HepG2 (cell line): ENCODE measurements at regions not wholly inside any gene's neighbourhood (a gene's known extent, or its start where the extent isn't known, plus 50 kb on each side); places are given as distances from the start of the nearest gene placed in this dataset.

Experiments used
- BRCA1 ChIP-seq: sonication (generic); formaldehyde crosslinking; IDR thresholded peaks from 2 replicates; pipeline ENCODE4 v1.4.0; 2020; ENCODE audit warnings: missing genetic modification reagents
- HOXA5 ChIP-seq: sonication (generic); formaldehyde crosslinking; IDR thresholded peaks from 2 replicates; pipeline ENCODE4 v1.4.0; 2020; ENCODE audit warnings: missing genetic modification reagents
- MTF2 ChIP-seq: sonication (generic); formaldehyde crosslinking; IDR thresholded peaks from 2 replicates; pipeline ENCODE4 v1.5.0; 2020; ENCODE audit warnings: missing genetic modification reagents, borderline replicate concordance
- PLRG1 ChIP-seq: fragments of 450-650 bp; conservative IDR thresholded peaks from 2 replicates; pipeline ENCODE4 v1.6.1; 2016
- ZKSCAN1 ChIP-seq: fragments of 150-350 bp; IDR thresholded peaks from 2 replicates; pipeline ENCODE4 v1.6.1; 2014; ENCODE audit warnings: low read length
- ZNF432 ChIP-seq: sonication (generic); formaldehyde crosslinking; IDR thresholded peaks from 2 replicates; pipeline ENCODE4 v1.5.0; 2020; ENCODE audit warnings: missing genetic modification reagents, mild to moderate bottlenecking, borderline replicate concordance
- ZNF616 ChIP-seq: sonication (generic); formaldehyde crosslinking; IDR thresholded peaks from 2 replicates; pipeline ENCODE4 v1.5.0; 2020; ENCODE audit warnings: low read depth, mild to moderate bottlenecking, missing genetic modification reagents
- ZSCAN25 ChIP-seq: sonication (generic); formaldehyde crosslinking; IDR thresholded peaks from 2 replicates; pipeline ENCODE4 v1.8.0; 2022; ENCODE audit warnings: mild to moderate bottlenecking, missing genetic modification reagents
- TF ChIP-seq, protein P1 (sequence below): sonication (generic); formaldehyde crosslinking; IDR thresholded peaks from 2 replicates; pipeline ENCODE4 v1.4.0; 2020; ENCODE audit warnings: mild to moderate bottlenecking, missing genetic modification reagents
- TF ChIP-seq, protein P2 (sequence below): sonication (generic); formaldehyde crosslinking; IDR thresholded peaks from 2 replicates; pipeline ENCODE4 v1.8.0; 2022; ENCODE audit warnings: low read depth, missing genetic modification reagents
- TF ChIP-seq, protein P3 (sequence below): sonication (generic); formaldehyde crosslinking; IDR thresholded peaks from 2 replicates; pipeline ENCODE4 v1.8.0; 2022; ENCODE audit warnings: mild to moderate bottlenecking, missing genetic modification reagents, moderate library complexity
- TF ChIP-seq, protein P4 (sequence below): sonication (generic); formaldehyde crosslinking; IDR thresholded peaks from 2 replicates; pipeline ENCODE4 v1.8.1; 2023; ENCODE audit warnings: mild to moderate bottlenecking, moderate library complexity, missing genetic modification reagents

DNA sequence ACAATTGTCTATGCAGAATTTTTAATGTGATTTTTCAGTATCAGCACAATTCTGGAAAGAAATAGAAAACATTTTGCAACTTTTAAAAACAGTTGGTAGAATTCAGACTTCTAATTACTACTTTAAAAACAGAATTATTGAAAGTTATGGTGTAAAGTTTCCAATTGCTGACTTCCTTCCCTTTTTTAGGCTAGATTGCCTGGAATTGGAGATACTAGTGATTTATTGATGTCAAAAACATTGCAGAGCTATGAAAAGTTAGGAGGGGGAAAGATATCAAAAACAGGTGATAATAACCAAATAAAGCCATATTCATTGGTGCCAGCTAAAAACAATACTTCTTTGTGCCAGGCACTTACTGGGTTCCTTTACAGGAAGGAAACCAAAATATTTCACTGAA, 485.5 kb downstream of the TMEM135 start (continued):
- TF ChIP-seq ZNF616 (CRISPR knock-in tag) (no peak), MTF2 (CRISPR knock-in tag) (no peak), HOXA5 (CRISPR knock-in tag) (no peak), ZNF432 (CRISPR knock-in tag) (no peak), BRCA1 (CRISPR knock-in tag) (no peak), ZKSCAN1 (no peak), PLRG1 (no peak), ZSCAN25 (CRISPR knock-in tag) (no peak)
- TF ChIP-seq, protein P1, sequence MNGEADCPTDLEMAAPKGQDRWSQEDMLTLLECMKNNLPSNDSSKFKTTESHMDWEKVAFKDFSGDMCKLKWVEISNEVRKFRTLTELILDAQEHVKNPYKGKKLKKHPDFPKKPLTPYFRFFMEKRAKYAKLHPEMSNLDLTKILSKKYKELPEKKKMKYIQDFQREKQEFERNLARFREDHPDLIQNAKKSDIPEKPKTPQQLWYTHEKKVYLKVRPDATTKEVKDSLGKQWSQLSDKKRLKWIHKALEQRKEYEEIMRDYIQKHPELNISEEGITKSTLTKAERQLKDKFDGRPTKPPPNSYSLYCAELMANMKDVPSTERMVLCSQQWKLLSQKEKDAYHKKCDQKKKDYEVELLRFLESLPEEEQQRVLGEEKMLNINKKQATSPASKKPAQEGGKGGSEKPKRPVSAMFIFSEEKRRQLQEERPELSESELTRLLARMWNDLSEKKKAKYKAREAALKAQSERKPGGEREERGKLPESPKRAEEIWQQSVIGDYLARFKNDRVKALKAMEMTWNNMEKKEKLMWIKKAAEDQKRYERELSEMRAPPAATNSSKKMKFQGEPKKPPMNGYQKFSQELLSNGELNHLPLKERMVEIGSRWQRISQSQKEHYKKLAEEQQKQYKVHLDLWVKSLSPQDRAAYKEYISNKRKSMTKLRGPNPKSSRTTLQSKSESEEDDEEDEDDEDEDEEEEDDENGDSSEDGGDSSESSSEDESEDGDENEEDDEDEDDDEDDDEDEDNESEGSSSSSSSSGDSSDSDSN (CRISPR knock-in tag), result no peak
- TF ChIP-seq, protein P2, sequence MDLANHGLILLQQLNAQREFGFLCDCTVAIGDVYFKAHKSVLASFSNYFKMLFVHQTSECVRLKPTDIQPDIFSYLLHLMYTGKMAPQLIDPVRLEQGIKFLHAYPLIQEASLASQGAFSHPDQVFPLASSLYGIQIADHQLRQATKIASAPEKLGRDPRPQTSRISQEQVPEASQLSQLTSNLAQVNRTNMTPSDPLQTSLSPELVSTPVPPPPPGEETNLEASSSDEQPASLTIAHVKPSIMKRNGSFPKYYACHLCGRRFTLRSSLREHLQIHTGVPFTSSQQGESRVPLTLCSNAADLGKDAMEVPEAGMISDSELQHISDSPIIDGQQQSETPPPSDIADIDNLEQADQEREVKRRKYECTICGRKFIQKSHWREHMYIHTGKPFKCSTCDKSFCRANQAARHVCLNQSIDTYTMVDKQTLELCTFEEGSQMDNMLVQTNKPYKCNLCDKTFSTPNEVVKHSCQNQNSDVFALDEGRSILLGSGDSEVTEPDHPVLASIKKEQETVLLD (CRISPR knock-in tag), result no peak
- TF ChIP-seq, protein P3, sequence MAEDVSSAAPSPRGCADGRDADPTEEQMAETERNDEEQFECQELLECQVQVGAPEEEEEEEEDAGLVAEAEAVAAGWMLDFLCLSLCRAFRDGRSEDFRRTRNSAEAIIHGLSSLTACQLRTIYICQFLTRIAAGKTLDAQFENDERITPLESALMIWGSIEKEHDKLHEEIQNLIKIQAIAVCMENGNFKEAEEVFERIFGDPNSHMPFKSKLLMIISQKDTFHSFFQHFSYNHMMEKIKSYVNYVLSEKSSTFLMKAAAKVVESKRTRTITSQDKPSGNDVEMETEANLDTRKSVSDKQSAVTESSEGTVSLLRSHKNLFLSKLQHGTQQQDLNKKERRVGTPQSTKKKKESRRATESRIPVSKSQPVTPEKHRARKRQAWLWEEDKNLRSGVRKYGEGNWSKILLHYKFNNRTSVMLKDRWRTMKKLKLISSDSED (CRISPR knock-in tag), result no peak
- TF ChIP-seq, protein P4, sequence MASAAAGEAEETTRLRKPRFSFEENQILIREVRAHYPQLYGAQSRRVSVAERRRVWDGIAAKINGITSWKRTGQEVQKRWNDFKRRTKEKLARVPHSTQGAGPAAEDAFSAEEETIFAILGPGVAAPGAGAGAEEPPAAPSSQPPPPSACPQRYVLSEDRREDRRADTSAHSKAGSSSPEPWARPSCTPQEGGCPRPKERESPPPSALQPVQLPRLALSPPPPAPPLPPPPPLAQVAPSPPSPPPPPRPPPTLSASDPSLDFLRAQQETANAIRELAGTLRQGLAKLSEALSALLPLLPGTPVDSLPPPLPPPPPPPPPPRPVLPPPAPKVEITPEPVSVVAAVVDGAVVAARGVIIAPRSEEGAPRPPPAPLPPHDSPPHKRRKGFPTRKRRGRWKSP (CRISPR knock-in tag), result no peak
